B cell (primary cell): ENCODE measurements at regions not wholly inside any gene's neighbourhood (a gene's known extent, or its start where the extent isn't known, plus 50 kb on each side); places are given as distances from the start of the nearest gene placed in this dataset.

Source experiments
- ATAC-seq: fragments of 200-7000 bp; cut with Tn5 transposase; one replicate; pipeline ENCODE4 v1.10.0; 2021; ENCODE audit warnings: low read depth, mild to moderate bottlenecking, moderate number of reproducible peaks, moderate library complexity
- CTCF ChIA-PET: fragments of 350-600 bp; sonication (Branson Sonifier 250); formaldehyde crosslinking; loops from one replicate; lab custom pipeline; 2021; ENCODE audit warnings: antibody characterized with exemption, inconsistent platforms; lab: Charles Lee
- POLR2A ChIA-PET: fragments of 350-600 bp; sonication (Branson Sonifier 250); formaldehyde crosslinking; loops from one replicate; lab custom pipeline; 2021; ENCODE audit warnings: antibody characterized with exemption; lab: Charles Lee
- DNase-seq: peaks from one replicate; pipeline ENCODE4 v3.0.0; 2013
- H2AFZ ChIP-seq: 2 replicates; pipeline ENCODE4 v1.6.1; 2012; ENCODE audit warnings: mild to moderate bottlenecking, low read depth, low read length; ENCODE audit not compliant: insufficient read depth, poor library complexity, severe bottlenecking
- H3K27ac ChIP-seq, 2 donors: 1 replicate in 1 of 2; 2 replicates in 1 of 2; pipeline ENCODE4 v1.5.1; 2012 to 2013; ENCODE audit warnings: low read length in 2 of 2, mild to moderate bottlenecking in 2 of 2, moderate library complexity in 1 of 2
- H3K27me3 ChIP-seq, 4 experiments: fragments of 200-600 bp in 1 of 4; sonication (generic) in 1 of 4; replicated peaks in 1 of 4; 1 replicate in 2 of 4; 2 replicates in 2 of 4; pipeline versions ENCODE4 v1.6.1 to v1.7.0; 2013 to 2016; ENCODE audit warnings: low read length in 3 of 4, mild to moderate bottlenecking in 2 of 4, mixed read lengths in 1 of 4, moderate library complexity in 1 of 4; ENCODE audit not compliant: insufficient read depth in 4 of 4, control insufficient read depth in 3 of 4; ENCODE audit errors: control extremely low read depth in 1 of 4
- H3K36me3 ChIP-seq, 2 experiments: replicated peaks in 1 of 2; 1 replicate in 1 of 2; 2 replicates in 1 of 2; pipeline versions ENCODE4 v1.6.1 to v1.7.1; 2013; ENCODE audit warnings: low read length in 1 of 2; ENCODE audit not compliant: insufficient read depth in 2 of 2, control insufficient read depth in 1 of 2; ENCODE audit errors: control extremely low read depth in 1 of 2, extremely low read depth in 1 of 2
- H3K4me1 ChIP-seq, 2 donors: fragments of 200-600 bp in 1 of 2; sonication (generic) in 1 of 2; 1 replicate in 1 of 2; 2 replicates in 1 of 2; pipeline versions ENCODE4 v1.5.1 to v1.6.1; 2013 to 2017; ENCODE audit warnings: low read length in 2 of 2; ENCODE audit not compliant: control insufficient read depth in 2 of 2, insufficient read depth in 2 of 2
- H3K4me2 ChIP-seq: replicated peaks from 2 replicates; pipeline ENCODE3; 2012; ENCODE audit warnings: mild to moderate bottlenecking, low read depth, low read length; ENCODE audit not compliant: poor library complexity, severe bottlenecking
- H3K4me3 ChIP-seq, 5 experiments: fragments of 200-600 bp in 1 of 5; sonication (generic) in 1 of 5; 1 replicate in 3 of 5; 2 replicates in 2 of 5; pipeline versions ENCODE4 v1.5.1 to v1.7.0; 2011 to 2016; ENCODE audit warnings: low read length in 4 of 5, mild to moderate bottlenecking in 4 of 5, low read depth in 2 of 5, control low read depth in 1 of 5, moderate library complexity in 1 of 5; ENCODE audit not compliant: insufficient read depth in 1 of 5; ENCODE audit errors: control extremely low read depth in 1 of 5, extremely low read depth in 1 of 5
- H3K79me2 ChIP-seq: fragments of 200-600 bp; sonication (generic); one replicate; pipeline ENCODE4 v1.6.0; 2016; ENCODE audit warnings: low read length; ENCODE audit not compliant: control insufficient read depth, insufficient read depth
- H3K9ac ChIP-seq: fragments of 200-600 bp; sonication (generic); 2 replicates; pipeline ENCODE4 v1.6.1; 2017; ENCODE audit warnings: mild to moderate bottlenecking, low read length, moderate library complexity
- H3K9me3 ChIP-seq, 3 donors: one replicate each; pipeline versions ENCODE4 v1.6.1 to v1.7.1; 2013; ENCODE audit warnings: low read length in 2 of 3; ENCODE audit not compliant: control insufficient read depth in 2 of 3, insufficient read depth in 1 of 3; ENCODE audit errors: control extremely low read depth in 1 of 3
- H4K20me1 ChIP-seq: 2 replicates; pipeline ENCODE4 v1.6.0; 2012; ENCODE audit warnings: mild to moderate bottlenecking, low read length; ENCODE audit not compliant: insufficient read depth, control insufficient read depth, poor library complexity, severe bottlenecking
- H3K27ac Mint-ChIP-seq: one replicate; pipeline ENCODE4 v1.8.0; 2021; ENCODE audit warnings: mixed read lengths
- H3K27me3 Mint-ChIP-seq: one replicate; pipeline ENCODE4 v1.8.0; 2021; ENCODE audit warnings: mixed read lengths
- H3K4me1 Mint-ChIP-seq: one replicate; pipeline ENCODE4 v1.8.0; 2021; ENCODE audit warnings: mixed read lengths
- H3K4me3 Mint-ChIP-seq: one replicate; pipeline ENCODE4 v1.8.0; 2021; ENCODE audit warnings: mixed read lengths
- H3K9me3 Mint-ChIP-seq: one replicate; pipeline ENCODE4 v1.8.0; 2022; ENCODE audit warnings: mixed read lengths; ENCODE audit not compliant: insufficient read depth
- EZH2 ChIP-seq: IDR thresholded peaks from 2 replicates; pipeline ENCODE4 v1.6.1; 2012; ENCODE audit warnings: borderline replicate concordance, low read depth, mild to moderate bottlenecking, moderate library complexity, low read length; ENCODE audit not compliant: insufficient read depth, poor library complexity, severe bottlenecking
- WGBS: methylation state at CpG from one replicate; pipeline ENCODE4 v1.1.5; 2013; ENCODE audit warnings: missing lambda C conversion rate; ENCODE audit not compliant: insufficient coverage; 5-methylcytosine and 5-hydroxymethylcytosine counted together
- intact Hi-C: fragments of 100-400 bp; cut with micrococcal nuclease; formaldehyde crosslinking; loops from one replicate; pipeline ENCODE4 v1.10.0; 2022
- TF ChIP-seq, protein P1 (sequence below): fragments of 200-600 bp; IDR thresholded peaks from one replicate; pipeline ENCODE4 v1.8.0; 2022; ENCODE audit warnings: antibody characterized with exemption, mild to moderate bottlenecking

- Histone ChIP-seq H2AFZ (no peak overlapping the region), H3K9me3 (no peaks in the 10 kb centered on the region), H3K4me3 (no peak overlapping the region), H3K27me3 (no peaks in the 10 kb centered on the region), H3K9ac (no peak overlapping the region), H3K27ac (no peak overlapping the region), H3K36me3 (no peaks in the 10 kb centered on the region), H3K4me2 (no peak overlapping the region), H4K20me1 (no peaks in the 10 kb centered on the region), H3K79me2 (no peaks in the 10 kb centered on the region), H3K4me1 (no peaks in the 10 kb centered on the region)
- H3K27me3 Mint-ChIP-seq = no peaks in the 10 kb centered on the region
- ATAC-seq (no peak), DNase-seq (no peak)
- no peaks in the 10 kb centered on the region for H3K9me3 Mint-ChIP-seq
- no peak overlapping the region for H3K27ac Mint-ChIP-seq
- POLR2A ChIA-PET = no interaction called here
- H3K4me1 Mint-ChIP-seq = no peaks in the 10 kb centered on the region
- WGBS = no CpG with 5 or more reads among the region's 1 CpG
- intact Hi-C loops = no loop called here
- CTCF ChIA-PET = no interaction called here
- H3K4me3 Mint-ChIP-seq = no peak overlapping the region
- no peak for TF ChIP-seq EZH2
- TF ChIP-seq, protein P1, sequence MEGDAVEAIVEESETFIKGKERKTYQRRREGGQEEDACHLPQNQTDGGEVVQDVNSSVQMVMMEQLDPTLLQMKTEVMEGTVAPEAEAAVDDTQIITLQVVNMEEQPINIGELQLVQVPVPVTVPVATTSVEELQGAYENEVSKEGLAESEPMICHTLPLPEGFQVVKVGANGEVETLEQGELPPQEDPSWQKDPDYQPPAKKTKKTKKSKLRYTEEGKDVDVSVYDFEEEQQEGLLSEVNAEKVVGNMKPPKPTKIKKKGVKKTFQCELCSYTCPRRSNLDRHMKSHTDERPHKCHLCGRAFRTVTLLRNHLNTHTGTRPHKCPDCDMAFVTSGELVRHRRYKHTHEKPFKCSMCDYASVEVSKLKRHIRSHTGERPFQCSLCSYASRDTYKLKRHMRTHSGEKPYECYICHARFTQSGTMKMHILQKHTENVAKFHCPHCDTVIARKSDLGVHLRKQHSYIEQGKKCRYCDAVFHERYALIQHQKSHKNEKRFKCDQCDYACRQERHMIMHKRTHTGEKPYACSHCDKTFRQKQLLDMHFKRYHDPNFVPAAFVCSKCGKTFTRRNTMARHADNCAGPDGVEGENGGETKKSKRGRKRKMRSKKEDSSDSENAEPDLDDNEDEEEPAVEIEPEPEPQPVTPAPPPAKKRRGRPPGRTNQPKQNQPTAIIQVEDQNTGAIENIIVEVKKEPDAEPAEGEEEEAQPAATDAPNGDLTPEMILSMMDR = no peak
Measured at GRCh38 chr6:96687121-96687520, 124.2 kb downstream of the FHL5 start.

DNA sequence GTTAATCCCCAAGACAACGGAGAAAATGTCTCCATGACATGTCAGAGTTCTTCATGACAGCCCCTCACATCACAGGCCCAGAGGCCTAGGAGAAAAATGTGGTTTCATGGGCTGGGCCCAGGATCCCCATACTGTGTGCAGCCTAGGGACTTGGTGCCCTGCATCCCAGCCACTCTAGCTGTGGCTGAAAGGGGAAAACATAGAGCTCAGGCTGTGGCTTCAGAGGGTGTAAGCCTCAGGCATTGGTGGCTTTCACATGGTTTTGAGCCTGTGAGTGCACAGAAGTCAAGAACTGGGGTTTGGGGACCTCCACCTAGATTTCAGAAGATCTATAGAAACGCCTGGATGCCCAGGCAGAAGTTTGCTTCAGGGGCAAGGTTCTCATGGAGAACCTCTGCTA is 122.8 kb downstream of the FHL5 start:
- no peaks in the 10 kb centered on the region for H3K9me3 Mint-ChIP-seq
- Histone ChIP-seq H3K79me2 (no peaks in the 10 kb centered on the region), H3K9me3 (no peaks in the 10 kb centered on the region), H4K20me1 (no peaks in the 10 kb centered on the region), H3K4me3 (no peak overlapping the region), H3K27me3 (no peaks in the 10 kb centered on the region), H3K4me2 (no peak overlapping the region), H2AFZ (no peak overlapping the region), H3K36me3 (no peaks in the 10 kb centered on the region), H3K4me1 (no peaks in the 10 kb centered on the region), H3K27ac (no peak overlapping the region), H3K9ac (no peak overlapping the region)
- ChIA-PET CTCF (interaction anchor here (0.6 kb wide), 1 partner anchor 34 kb away, joined by 3 read pairs; no protein-coding TSS in a partner anchor), POLR2A (no interaction called here)
- H3K27ac Mint-ChIP-seq = no peak overlapping the region
- no peak for DNase-seq
- no peak for ATAC-seq
- H3K27me3 Mint-ChIP-seq = no peaks in the 10 kb centered on the region
- WGBS = 50% methylated on average over 1 of the region's 2 CpGs
- no peak overlapping the region for H3K4me3 Mint-ChIP-seq
- no peaks in the 10 kb centered on the region for H3K4me1 Mint-ChIP-seq
- TF ChIP-seq EZH2 = no peak
- TF ChIP-seq, protein P1 = no peak
- intact Hi-C loops = no loop called here
